ENCODE measurements at regions not wholly inside any gene's neighbourhood (a gene's known extent, or its start where the extent isn't known, plus 50 kb on each side); places are given as distances from the start of the nearest gene placed in this dataset.

DNA sequence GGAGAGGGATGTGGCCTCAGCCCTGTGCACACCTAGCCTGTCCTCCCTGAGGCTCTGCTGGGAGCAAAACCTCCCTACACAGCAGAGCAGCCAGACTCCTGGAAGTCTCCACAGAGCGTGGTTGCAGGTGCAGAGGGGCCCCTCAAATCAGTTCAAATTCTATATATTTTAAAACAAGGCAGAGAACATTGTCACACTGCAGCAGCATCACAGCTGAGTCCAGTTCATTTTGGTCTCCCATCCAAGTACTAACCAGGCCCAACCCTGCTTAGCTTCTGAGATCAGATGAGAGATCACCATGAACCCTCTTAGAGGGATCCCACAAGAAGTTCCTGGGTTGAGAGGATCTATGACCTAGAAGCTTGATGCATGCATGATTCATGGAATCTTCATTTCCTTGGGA is 331.0 kb upstream of the RGMA start:
- Histone ChIP-seq H3K9me3 (no peaks in the 10 kb centered on the region), H3K27me3 (no peaks in the 10 kb centered on the region), H3K4me3 (no peak overlapping the region), H3K36me3 (no peaks in the 10 kb centered on the region), H3K27ac (no peak overlapping the region), H3K4me1 (no peaks in the 10 kb centered on the region)
- DNase-seq, result no peak
- no peak for TF ChIP-seq POLR2A (IDR thresholded peaks at IDR 0.05)
- TF ChIP-seq, protein P1, sequence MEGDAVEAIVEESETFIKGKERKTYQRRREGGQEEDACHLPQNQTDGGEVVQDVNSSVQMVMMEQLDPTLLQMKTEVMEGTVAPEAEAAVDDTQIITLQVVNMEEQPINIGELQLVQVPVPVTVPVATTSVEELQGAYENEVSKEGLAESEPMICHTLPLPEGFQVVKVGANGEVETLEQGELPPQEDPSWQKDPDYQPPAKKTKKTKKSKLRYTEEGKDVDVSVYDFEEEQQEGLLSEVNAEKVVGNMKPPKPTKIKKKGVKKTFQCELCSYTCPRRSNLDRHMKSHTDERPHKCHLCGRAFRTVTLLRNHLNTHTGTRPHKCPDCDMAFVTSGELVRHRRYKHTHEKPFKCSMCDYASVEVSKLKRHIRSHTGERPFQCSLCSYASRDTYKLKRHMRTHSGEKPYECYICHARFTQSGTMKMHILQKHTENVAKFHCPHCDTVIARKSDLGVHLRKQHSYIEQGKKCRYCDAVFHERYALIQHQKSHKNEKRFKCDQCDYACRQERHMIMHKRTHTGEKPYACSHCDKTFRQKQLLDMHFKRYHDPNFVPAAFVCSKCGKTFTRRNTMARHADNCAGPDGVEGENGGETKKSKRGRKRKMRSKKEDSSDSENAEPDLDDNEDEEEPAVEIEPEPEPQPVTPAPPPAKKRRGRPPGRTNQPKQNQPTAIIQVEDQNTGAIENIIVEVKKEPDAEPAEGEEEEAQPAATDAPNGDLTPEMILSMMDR (IDR thresholded peaks at IDR 0.05), result no peak

DNA sequence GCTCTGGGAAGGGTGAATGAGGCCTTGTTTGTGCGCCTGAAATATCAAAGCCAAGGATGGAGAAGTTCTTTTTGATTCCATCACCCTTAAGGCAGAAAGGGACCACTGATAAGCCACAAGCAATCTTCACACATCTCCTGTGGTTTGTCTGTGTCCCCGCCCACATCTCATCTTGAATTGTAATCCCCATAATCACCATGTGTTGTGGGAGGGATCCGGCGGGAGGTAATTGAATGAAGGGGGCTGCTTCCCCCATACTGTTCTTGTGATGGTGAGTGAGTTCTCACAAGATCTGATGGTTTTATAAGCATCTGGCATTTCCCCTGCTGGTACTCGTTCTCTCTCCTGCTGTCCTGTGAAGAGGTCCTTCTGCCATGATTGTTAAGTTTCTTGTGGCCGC is 329.6 kb upstream of the RGMA start:
- no peaks in the 10 kb centered on the region for H3K36me3 ChIP-seq
- H3K27me3 ChIP-seq, result no peaks in the 10 kb centered on the region
- TF ChIP-seq POLR2A (IDR thresholded peaks at IDR 0.05), result no peak
- TF ChIP-seq, protein P1 (IDR thresholded peaks at IDR 0.05), result no peak
- H3K4me3 ChIP-seq, result no peak overlapping the region
- no peak for DNase-seq
- H3K4me1 ChIP-seq, result no peaks in the 10 kb centered on the region
- H3K27ac ChIP-seq, result no peak overlapping the region
- no peaks in the 10 kb centered on the region for H3K9me3 ChIP-seq

DNA sequence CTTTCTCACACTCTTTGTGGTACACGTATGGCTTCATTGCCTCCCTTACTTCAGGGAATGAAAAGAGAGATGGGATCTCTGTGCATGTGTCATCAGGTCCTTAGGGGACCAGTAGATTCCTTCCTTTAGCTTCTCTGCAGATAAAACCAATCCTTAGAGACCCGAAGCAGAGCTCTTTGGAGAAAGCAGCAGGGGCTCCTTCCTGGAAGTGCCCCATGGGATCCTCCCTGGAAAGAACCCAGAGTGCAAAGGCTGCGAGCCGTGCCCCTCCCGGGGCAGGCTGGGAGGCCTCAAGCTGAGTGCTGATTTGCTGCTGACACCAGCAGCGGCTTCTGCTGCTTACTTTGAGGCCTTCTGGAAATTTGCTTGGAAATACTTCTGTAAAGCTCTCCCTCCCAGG is 328.6 kb upstream of the RGMA start:
- H3K27me3 ChIP-seq, result no peaks in the 10 kb centered on the region
- no peaks in the 10 kb centered on the region for H3K9me3 ChIP-seq
- no peak for DNase-seq
- TF ChIP-seq, protein P1 (IDR thresholded peaks at IDR 0.05), result no peak
- no peak for TF ChIP-seq POLR2A (IDR thresholded peaks at IDR 0.05)
- H3K36me3 ChIP-seq, result no peaks in the 10 kb centered on the region
- H3K4me3 ChIP-seq, result no peak overlapping the region
- H3K27ac ChIP-seq, result no peak overlapping the region
- H3K4me1 ChIP-seq, result no peaks in the 10 kb centered on the region

DNA sequence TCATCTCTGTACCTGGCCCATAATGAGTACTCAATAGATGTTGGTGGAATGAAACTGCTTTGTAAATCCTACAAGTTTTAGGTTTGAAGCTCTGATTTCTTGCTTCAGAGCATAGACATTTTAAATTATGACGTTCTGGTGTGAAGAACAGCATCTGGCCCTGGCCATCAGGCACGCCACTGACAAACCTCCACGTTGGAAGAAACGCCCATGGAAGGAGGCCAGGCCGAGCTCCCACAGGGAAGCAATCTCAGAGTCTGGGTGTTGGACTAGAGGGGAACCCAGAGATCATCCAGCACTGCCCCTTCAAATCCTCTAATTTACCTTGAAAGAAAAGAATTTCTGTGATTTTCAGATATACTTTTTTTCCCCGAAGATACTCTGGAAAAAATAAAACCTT is 328.1 kb upstream of the RGMA start:
- no peaks in the 10 kb centered on the region for H3K27me3 ChIP-seq
- DNase-seq, result no peak
- no peaks in the 10 kb centered on the region for H3K9me3 ChIP-seq
- no peaks in the 10 kb centered on the region for H3K4me1 ChIP-seq
- H3K27ac ChIP-seq, result no peak overlapping the region
- no peaks in the 10 kb centered on the region for H3K36me3 ChIP-seq
- TF ChIP-seq POLR2A (IDR thresholded peaks at IDR 0.05), result no peak
- TF ChIP-seq, protein P1 (IDR thresholded peaks at IDR 0.05), result no peak
- no peak overlapping the region for H3K4me3 ChIP-seq

DNA sequence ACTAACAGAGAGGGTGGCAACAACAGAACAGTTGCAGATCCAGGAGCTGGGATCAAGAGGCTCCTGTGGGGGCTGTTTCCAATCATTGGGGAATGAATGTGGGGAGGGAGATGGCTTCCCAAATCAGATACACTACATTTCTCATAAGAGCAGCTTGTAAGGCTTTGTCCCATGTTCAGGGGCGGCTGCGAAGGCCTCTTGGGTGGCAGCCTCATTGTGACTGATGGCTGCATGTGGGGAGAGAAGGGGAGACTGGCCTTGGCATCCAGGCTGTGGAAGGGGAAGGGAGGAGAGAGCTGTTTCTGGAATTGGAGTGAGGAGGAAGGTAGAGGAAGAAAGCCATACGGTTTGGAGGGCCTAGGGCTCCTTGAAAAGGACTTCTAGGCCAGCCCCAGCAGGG is 326.6 kb upstream of the RGMA start:
- no peaks in the 10 kb centered on the region for H3K36me3 ChIP-seq
- no peak for DNase-seq
- TF ChIP-seq, protein P1 (IDR thresholded peaks at IDR 0.05), result no peak
- TF ChIP-seq POLR2A (IDR thresholded peaks at IDR 0.05), result no peak
- no peaks in the 10 kb centered on the region for H3K27me3 ChIP-seq
- H3K4me3 ChIP-seq, result no peak overlapping the region
- no peak overlapping the region for H3K27ac ChIP-seq
- no peaks in the 10 kb centered on the region for H3K9me3 ChIP-seq
- no peaks in the 10 kb centered on the region for H3K4me1 ChIP-seq

DNA sequence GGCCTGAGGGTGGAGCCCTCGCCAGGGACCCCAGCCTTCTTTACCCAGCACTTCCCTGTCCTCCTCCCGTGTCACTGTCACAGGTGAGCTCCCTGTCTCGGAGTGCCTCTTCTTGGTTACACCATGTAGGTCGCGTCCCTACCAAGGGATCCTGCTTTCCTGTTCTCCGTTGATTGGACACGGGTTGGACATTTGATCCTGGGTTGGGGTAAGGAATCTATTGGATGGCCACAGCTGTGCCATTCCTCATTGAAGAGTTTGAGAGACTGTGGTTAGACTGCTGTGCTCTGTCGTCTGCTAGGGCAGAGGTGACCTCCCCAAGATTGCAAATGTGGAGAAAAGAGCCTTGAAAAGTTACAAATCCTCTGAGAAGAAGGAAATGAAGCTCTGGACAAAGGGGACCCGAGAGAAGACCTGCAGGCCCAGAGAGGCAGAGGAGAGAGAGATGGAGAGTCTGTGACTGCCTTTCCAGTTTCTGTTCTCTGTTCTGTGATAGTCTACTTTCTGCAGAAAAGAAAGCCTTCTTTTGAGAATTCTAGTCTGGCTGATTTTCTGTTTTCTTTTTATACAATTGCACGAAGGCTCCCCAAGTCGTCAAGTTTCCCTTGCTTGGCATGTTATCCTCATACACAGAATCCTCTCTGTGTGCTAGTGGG is 325.7 kb upstream of the RGMA start:
- Histone ChIP-seq H3K27ac (no peak overlapping the region), H3K9me3 (no peaks in the 10 kb centered on the region), H3K4me1 (no peaks in the 10 kb centered on the region), H3K4me3 (no peak overlapping the region), H3K27me3 (no peaks in the 10 kb centered on the region), H3K36me3 (no peaks in the 10 kb centered on the region)
- DNase-seq, result no peak
- TF ChIP-seq, protein P1 (IDR thresholded peaks at IDR 0.05), result no peak
- TF ChIP-seq POLR2A (IDR thresholded peaks at IDR 0.05), result no peak
